CD4-positive, alpha-beta T cell treated with Interferon gamma for 1 hour (primary cell): ENCODE measurements at regions not wholly inside any gene's neighbourhood (a gene's known extent, or its start where the extent isn't known, plus 50 kb on each side); places are given as distances from the start of the nearest gene placed in this dataset.

ENCODE experiments used
- DNase-seq: peaks from one replicate; pipeline ENCODE4 v3.0.0-alpha.2; 2020

- no peak for DNase-seq
Measured at GRCh38 chr6:44664716-44665115, 277.2 kb downstream of the CDC5L start.

GRCh38 chr6:44665143-44665542 lies 277.6 kb downstream of the CDC5L start:
- no peak for DNase-seq

- DNase-seq, result no peak
Measured at GRCh38 chr6:44665683-44666082, 278.2 kb downstream of the CDC5L start.

- DNase-seq, result no peak
Measured at GRCh38 chr6:44666324-44666723, 278.8 kb downstream of the CDC5L start.

- DNase-seq, result no peak
Measured at GRCh38 chr6:44667226-44667625, 279.7 kb downstream of the CDC5L start.

GRCh38 chr6:44667668-44668390 lies 280.3 kb downstream of the CDC5L start:
- DNase-seq, result no peak

GRCh38 chr6:44668391-44668930 lies 281.0 kb downstream of the CDC5L start:
- DNase-seq, result no peak

GRCh38 chr6:44668976-44669934 lies 281.7 kb downstream of the CDC5L start:
- no peak for DNase-seq

- no peak for DNase-seq
Measured at GRCh38 chr6:44670146-44670545, 282.6 kb downstream of the CDC5L start.

- DNase-seq, result no peak
Measured at GRCh38 chr6:44671333-44671732, 283.8 kb downstream of the CDC5L start.

- DNase-seq, result no peak
Measured at GRCh38 chr6:44672086-44672485, 284.6 kb downstream of the CDC5L start.

GRCh38 chr6:44672841-44673240 lies 285.3 kb downstream of the CDC5L start:
- DNase-seq, result no peak

GRCh38 chr6:44674226-44675155 lies 287.0 kb downstream of the CDC5L start:
- DNase-seq, result no peak

- DNase-seq, result no peak
Measured at GRCh38 chr6:44675449-44675848, 287.9 kb downstream of the CDC5L start.

- DNase-seq, result no peak
Measured at GRCh38 chr6:44676246-44676790, 288.8 kb downstream of the CDC5L start.

- no peak for DNase-seq
Measured at GRCh38 chr6:44676826-44677433, 289.4 kb downstream of the CDC5L start.

GRCh38 chr6:44678252-44678935 lies 290.9 kb downstream of the CDC5L start:
- no peak for DNase-seq

- no peak for DNase-seq
Measured at GRCh38 chr6:44679438-44680201, 292.1 kb downstream of the CDC5L start.

- DNase-seq, result no peak
Measured at GRCh38 chr6:44680202-44680720, 292.8 kb downstream of the CDC5L start.

- no peak for DNase-seq
Measured at GRCh38 chr6:44681761-44682160, 294.3 kb downstream of the CDC5L start.
